ENCODE measurements at regions not wholly inside any gene's neighbourhood (a gene's known extent, or its start where the extent isn't known, plus 50 kb on each side); places are given as distances from the start of the nearest gene placed in this dataset.

DNA sequence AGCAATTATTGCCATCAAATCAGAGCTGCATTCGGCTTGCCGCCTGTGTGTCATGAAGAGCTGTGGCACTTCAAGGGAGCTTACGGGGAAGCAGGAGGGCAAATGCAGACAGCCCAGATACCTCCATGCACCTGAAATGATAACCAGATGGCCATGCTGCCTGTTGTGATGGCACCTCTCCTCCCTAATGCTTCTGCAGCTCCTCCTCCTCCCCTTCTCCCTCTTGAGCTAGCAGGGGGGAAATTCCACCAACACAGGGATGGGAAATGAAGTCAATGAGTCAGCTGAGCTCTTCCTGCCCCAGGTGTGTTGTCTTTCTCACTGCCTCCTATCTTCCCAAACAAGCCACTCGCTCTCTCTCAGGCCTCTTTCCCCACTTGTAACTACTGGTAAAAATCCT, 565.0 kb downstream of the BCOR start:
- H3K4me2 ChIP-seq (ENCODE audit: low read length) = no peak overlapping the region

DNA sequence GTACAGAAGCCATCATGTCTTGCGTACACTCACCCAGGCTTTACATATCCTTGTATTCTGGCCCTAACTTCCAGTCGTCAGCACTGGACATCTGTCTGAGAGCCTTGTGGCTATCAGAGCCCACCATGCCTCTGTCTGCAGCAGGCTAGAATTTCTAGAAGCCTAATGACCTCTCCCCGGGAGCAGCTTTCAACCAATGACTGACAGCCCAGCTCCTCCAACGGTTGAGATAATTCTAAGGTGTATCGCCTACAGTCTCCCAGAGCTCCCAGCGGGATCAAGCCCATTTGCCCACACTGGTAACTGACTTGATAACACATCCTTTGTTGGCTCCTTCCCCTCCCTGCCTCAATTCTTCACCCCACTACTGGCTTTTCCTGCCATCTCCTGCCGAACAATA, 562.8 kb downstream of the BCOR start:
- H3K27me3 ChIP-seq (ENCODE audit: low read depth, low read length) = no peaks in the 10 kb centered on the region
- no peak overlapping the region for H3K4me2 ChIP-seq (ENCODE audit: low read length)
- H2AFZ ChIP-seq (ENCODE audit: low read depth, low read length) = no peak overlapping the region
- H3K9me3 ChIP-seq (ENCODE audit: insufficient read depth, low read length) = no peaks in the 10 kb centered on the region
- no peak overlapping the region for H3K4me3 ChIP-seq (ENCODE audit: low read length)
- TF ChIP-seq EZH2phosphoT487 (IDR thresholded peaks at IDR 0.05; ENCODE audit: low read depth) = no peak
- TF ChIP-seq, protein P1, sequence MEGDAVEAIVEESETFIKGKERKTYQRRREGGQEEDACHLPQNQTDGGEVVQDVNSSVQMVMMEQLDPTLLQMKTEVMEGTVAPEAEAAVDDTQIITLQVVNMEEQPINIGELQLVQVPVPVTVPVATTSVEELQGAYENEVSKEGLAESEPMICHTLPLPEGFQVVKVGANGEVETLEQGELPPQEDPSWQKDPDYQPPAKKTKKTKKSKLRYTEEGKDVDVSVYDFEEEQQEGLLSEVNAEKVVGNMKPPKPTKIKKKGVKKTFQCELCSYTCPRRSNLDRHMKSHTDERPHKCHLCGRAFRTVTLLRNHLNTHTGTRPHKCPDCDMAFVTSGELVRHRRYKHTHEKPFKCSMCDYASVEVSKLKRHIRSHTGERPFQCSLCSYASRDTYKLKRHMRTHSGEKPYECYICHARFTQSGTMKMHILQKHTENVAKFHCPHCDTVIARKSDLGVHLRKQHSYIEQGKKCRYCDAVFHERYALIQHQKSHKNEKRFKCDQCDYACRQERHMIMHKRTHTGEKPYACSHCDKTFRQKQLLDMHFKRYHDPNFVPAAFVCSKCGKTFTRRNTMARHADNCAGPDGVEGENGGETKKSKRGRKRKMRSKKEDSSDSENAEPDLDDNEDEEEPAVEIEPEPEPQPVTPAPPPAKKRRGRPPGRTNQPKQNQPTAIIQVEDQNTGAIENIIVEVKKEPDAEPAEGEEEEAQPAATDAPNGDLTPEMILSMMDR (IDR thresholded peaks at IDR 0.05; ENCODE audit: low read depth, low read length) = no peak
- no peaks in the 10 kb centered on the region for H3K4me1 ChIP-seq (ENCODE audit: low read length)
- H3K79me2 ChIP-seq (ENCODE audit: low read length) = no peaks in the 10 kb centered on the region
- no peak overlapping the region for H3K9ac ChIP-seq (ENCODE audit: low read length)
- H3K27ac ChIP-seq (ENCODE audit: low read length) = no peak overlapping the region
- no peaks in the 10 kb centered on the region for H4K20me1 ChIP-seq (ENCODE audit: insufficient read depth, low read length)
- no peaks in the 10 kb centered on the region for H3K36me3 ChIP-seq (replicated peaks; ENCODE audit: low read depth, low read length)

More for the DNA sequence above, 565.0 kb downstream of the BCOR start:
- no peaks in the 10 kb centered on the region for H3K4me1 ChIP-seq (ENCODE audit: low read length)
- H3K27ac ChIP-seq (ENCODE audit: low read length) = no peak overlapping the region
- H3K79me2 ChIP-seq (ENCODE audit: low read length) = no peaks in the 10 kb centered on the region
- no peak overlapping the region for H3K4me3 ChIP-seq (ENCODE audit: low read length)
- H3K9me3 ChIP-seq (ENCODE audit: insufficient read depth, low read length) = no peaks in the 10 kb centered on the region
- H3K9ac ChIP-seq (ENCODE audit: low read length) = no peak overlapping the region
- no peak for TF ChIP-seq EZH2phosphoT487 (IDR thresholded peaks at IDR 0.05; ENCODE audit: low read depth)
- TF ChIP-seq, protein P1 (IDR thresholded peaks at IDR 0.05; ENCODE audit: low read depth, low read length) = no peak
- no peak overlapping the region for H2AFZ ChIP-seq (ENCODE audit: low read depth, low read length)
- no peaks in the 10 kb centered on the region for H4K20me1 ChIP-seq (ENCODE audit: insufficient read depth, low read length)
- H3K27me3 ChIP-seq (ENCODE audit: low read depth, low read length) = peaks cover 4% of the 10 kb centered on the region; the same call in 1 of the 2 replicates
- H3K36me3 ChIP-seq (replicated peaks; ENCODE audit: low read depth, low read length) = no peaks in the 10 kb centered on the region

DNA sequence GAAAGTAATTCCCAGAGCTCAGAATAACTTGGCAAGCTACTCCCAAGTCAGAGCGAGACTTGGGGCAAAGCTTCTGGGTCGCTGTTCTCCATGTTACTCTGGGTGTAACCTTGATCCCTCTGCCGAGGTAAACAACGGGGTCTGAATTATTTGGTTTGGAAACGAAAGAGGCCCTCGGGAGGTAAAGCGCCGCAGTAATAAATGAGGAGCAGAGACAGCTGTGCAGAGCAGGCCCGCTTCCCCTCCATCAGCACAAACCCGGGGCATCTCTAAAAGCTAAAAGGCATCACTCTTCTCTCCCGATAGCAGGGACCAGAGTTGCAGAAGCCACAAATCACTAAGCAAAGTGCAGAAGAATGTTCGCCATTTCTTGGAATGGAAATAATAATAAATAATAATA, 561.5 kb downstream of the BCOR start:
- Histone ChIP-seq H2AFZ (ENCODE audit: low read depth, low read length) (no peak overlapping the region), H3K27ac (ENCODE audit: low read length) (no peak overlapping the region), H3K79me2 (ENCODE audit: low read length) (no peaks in the 10 kb centered on the region), H3K27me3 (ENCODE audit: low read depth, low read length) (0 out of 2 replicates have a peak, but pooled peaks cover under 1% of the 10 kb centered on the region), H3K4me2 (ENCODE audit: low read length) (no peak overlapping the region), H3K36me3 (replicated peaks; ENCODE audit: low read depth, low read length) (no peaks in the 10 kb centered on the region), H3K9ac (ENCODE audit: low read length) (no peak overlapping the region), H4K20me1 (ENCODE audit: insufficient read depth, low read length) (no peaks in the 10 kb centered on the region), H3K9me3 (ENCODE audit: insufficient read depth, low read length) (no peaks in the 10 kb centered on the region), H3K4me3 (ENCODE audit: low read length) (no peak overlapping the region), H3K4me1 (ENCODE audit: low read length) (no peaks in the 10 kb centered on the region)
- no peak for TF ChIP-seq EZH2phosphoT487 (IDR thresholded peaks at IDR 0.05; ENCODE audit: low read depth)
- TF ChIP-seq, protein P1 (IDR thresholded peaks at IDR 0.05; ENCODE audit: low read depth, low read length) = no peak

DNA sequence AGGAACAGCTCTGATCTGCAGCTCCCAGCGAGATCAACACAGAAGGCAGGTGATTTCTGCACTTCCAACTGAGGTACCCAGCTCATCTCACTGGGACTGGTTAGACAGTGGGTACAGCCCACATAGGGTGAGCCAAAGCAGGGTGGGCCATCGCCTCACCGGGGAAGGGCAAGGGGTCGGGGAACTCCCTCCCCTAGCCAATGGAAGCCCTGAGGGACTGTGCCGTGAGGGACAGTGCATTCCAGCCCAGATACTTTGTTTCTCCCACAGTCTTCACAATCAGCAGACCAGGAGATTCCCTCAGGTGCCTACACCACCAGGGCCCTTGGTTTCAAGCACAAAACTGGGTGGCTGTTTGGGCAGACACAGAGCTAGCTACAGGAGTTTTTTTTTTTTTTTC, 555.9 kb downstream of the BCOR start:
- H3K9me3 ChIP-seq (ENCODE audit: insufficient read depth, low read length) = no peaks in the 10 kb centered on the region
- no peak for TF ChIP-seq EZH2phosphoT487 (IDR thresholded peaks at IDR 0.05; ENCODE audit: low read depth)
- TF ChIP-seq, protein P1 (IDR thresholded peaks at IDR 0.05; ENCODE audit: low read depth, low read length) = no peak
- no peak overlapping the region for H3K4me3 ChIP-seq (ENCODE audit: low read length)
- no peaks in the 10 kb centered on the region for H3K36me3 ChIP-seq (replicated peaks; ENCODE audit: low read depth, low read length)
- 0 out of 2 replicates have a peak, but pooled peaks cover 4% of the 10 kb centered on the region for H3K27me3 ChIP-seq (ENCODE audit: low read depth, low read length)
- no peaks in the 10 kb centered on the region for H4K20me1 ChIP-seq (ENCODE audit: insufficient read depth, low read length)
- no peak overlapping the region for H3K9ac ChIP-seq (ENCODE audit: low read length)
- no peaks in the 10 kb centered on the region for H3K79me2 ChIP-seq (ENCODE audit: low read length)
- no peak overlapping the region for H2AFZ ChIP-seq (ENCODE audit: low read depth, low read length)
- no peak overlapping the region for H3K4me2 ChIP-seq (ENCODE audit: low read length)
- no peak overlapping the region for H3K27ac ChIP-seq (ENCODE audit: low read length)
- H3K4me1 ChIP-seq (ENCODE audit: low read length) = no peaks in the 10 kb centered on the region

Measured in OCI-LY3 (cell line).